Neural cell (in vitro differentiated cells): ENCODE measurements at regions not wholly inside any gene's neighbourhood (a gene's known extent, or its start where the extent isn't known, plus 50 kb on each side); places are given as distances from the start of the nearest gene placed in this dataset.

Experiments
- H2AFZ ChIP-seq: fragments of 200-600, 300-800 bp; sonication (generic), shearing (Covaris generic); 2 replicates; pipeline ENCODE4 v1.6.0; 2014; ENCODE audit warnings: low read depth, mild to moderate bottlenecking, antibody characterized with exemption, low read length, moderate library complexity
- H3F3A ChIP-seq: fragments of 200-600 bp; shearing (Covaris generic); 2 replicates; pipeline ENCODE4 v1.6.1; 2016; ENCODE audit warnings: mild to moderate bottlenecking, moderate library complexity, mixed read lengths, antibody characterized with exemption, low read length; ENCODE audit not compliant: insufficient read depth, poor library complexity, severe bottlenecking
- H3K27ac ChIP-seq: fragments of 200-600, 300-800 bp; sonication (generic), shearing (Covaris generic); 2 replicates; pipeline ENCODE4 v1.5.1; 2014; ENCODE audit warnings: mild to moderate bottlenecking, low read length, moderate library complexity
- H3K27me3 ChIP-seq: fragments of 300-800, 200-600 bp; sonication (generic), shearing (Covaris generic); 2 replicates; pipeline ENCODE4 v1.6.0; 2014; ENCODE audit warnings: mild to moderate bottlenecking, low read depth, low read length, moderate library complexity; ENCODE audit not compliant: insufficient read depth
- H3K36me3 ChIP-seq: fragments of 300-800, 200-600 bp; sonication (generic), shearing (Covaris generic); 2 replicates; pipeline ENCODE4 v1.5.1; 2014; ENCODE audit warnings: mild to moderate bottlenecking, antibody characterized with exemption, low read length, moderate library complexity; ENCODE audit not compliant: insufficient read depth
- H3K4me2 ChIP-seq: fragments of 300-800, 200-600 bp; sonication (generic), shearing (Covaris generic); 2 replicates; pipeline ENCODE4 v1.6.0; 2014; ENCODE audit warnings: mild to moderate bottlenecking, low read length
- H3K4me3 ChIP-seq: fragments of 300-800, 200-600 bp; sonication (generic), shearing (Covaris generic); 2 replicates; pipeline ENCODE4 v1.5.1; 2014; ENCODE audit warnings: mild to moderate bottlenecking, low read length, moderate library complexity
- H3K79me2 ChIP-seq: fragments of 200-600 bp; shearing (Covaris generic); replicated peaks from 2 replicates; pipeline ENCODE4 v1.6.0; 2014; ENCODE audit warnings: mild to moderate bottlenecking, low read length, moderate library complexity; ENCODE audit not compliant: insufficient read depth
- H3K9ac ChIP-seq: fragments of 300-800, 200-600 bp; sonication (generic), shearing (Covaris generic); 2 replicates; pipeline ENCODE4 v1.6.1; 2016; ENCODE audit warnings: mild to moderate bottlenecking, low read length, mixed read lengths
- H3K9me2 ChIP-seq: fragments of 200-600 bp; shearing (Covaris generic); 2 replicates; pipeline ENCODE4 v1.6.1; 2016; ENCODE audit warnings: mild to moderate bottlenecking, low read length, mixed read lengths; ENCODE audit not compliant: insufficient read depth
- H3K9me3 ChIP-seq: fragments of 200-600, 300-800 bp; sonication (generic), shearing (Covaris generic); 2 replicates; pipeline ENCODE4 v1.6.1; 2016; ENCODE audit warnings: mild to moderate bottlenecking, mixed run types, low read length, moderate library complexity, mixed read lengths
- H4K20me1 ChIP-seq: fragments of 200-600 bp; shearing (Covaris generic); 2 replicates; pipeline ENCODE4 v1.6.1; 2016; ENCODE audit warnings: mild to moderate bottlenecking, mixed run types; ENCODE audit not compliant: insufficient read depth
- CTCF ChIP-seq: fragments of 450-650 bp; IDR thresholded peaks from 2 replicates; pipeline ENCODE4 v1.5.1; 2014; ENCODE audit warnings: antibody characterized with exemption, mild to moderate bottlenecking, moderate library complexity; ENCODE audit not compliant: poor library complexity, severe bottlenecking
- EP300 ChIP-seq: fragments of 450-650 bp; conservative IDR thresholded peaks from 2 replicates; pipeline ENCODE4 v1.6.1; 2014; ENCODE audit warnings: antibody characterized with exemption, mild to moderate bottlenecking, moderate library complexity; ENCODE audit not compliant: poor library complexity, severe bottlenecking
- EZH2 ChIP-seq: fragments of 200-600, 300-800 bp; shearing (Covaris generic), sonication (generic); IDR thresholded peaks from 2 replicates; pipeline ENCODE4 v1.6.1; 2014; ENCODE audit warnings: antibody characterized with exemption, low read length, borderline replicate concordance, mild to moderate bottlenecking; ENCODE audit not compliant: insufficient read depth, poor library complexity, severe bottlenecking
- MXI1 ChIP-seq: fragments of 450-650 bp; conservative IDR thresholded peaks from 2 replicates; pipeline ENCODE4 v1.6.1; 2014; ENCODE audit warnings: antibody characterized with exemption, mild to moderate bottlenecking; ENCODE audit not compliant: poor library complexity, severe bottlenecking
- POLR2AphosphoS5 ChIP-seq: IDR thresholded peaks from 2 replicates; pipeline ENCODE4 v1.6.1; 2012
- RAD21 ChIP-seq: fragments of 450-650 bp; conservative IDR thresholded peaks from 2 replicates; pipeline ENCODE4 v1.6.1; 2014; ENCODE audit warnings: antibody characterized with exemption, mild to moderate bottlenecking, moderate library complexity
- SMC3 ChIP-seq: fragments of 450-650 bp; conservative IDR thresholded peaks from 2 replicates; pipeline ENCODE4 v1.6.1; 2014; ENCODE audit warnings: antibody characterized with exemption, mild to moderate bottlenecking, moderate library complexity; ENCODE audit not compliant: poor library complexity
- TAF1 ChIP-seq: IDR thresholded peaks from 2 replicates; pipeline ENCODE4 v1.6.1; 2012; ENCODE audit warnings: low read depth
- TF ChIP-seq, protein P1 (sequence below): IDR thresholded peaks from 2 replicates; pipeline ENCODE4 v1.6.1; 2012; ENCODE audit warnings: borderline replicate concordance

GRCh38 chr4:31022702-31023101 lies 302.5 kb downstream of the PCDH7 start:
- Histone ChIP-seq H3K9me3 (no peaks in the 10 kb centered on the region), H3K9ac (no peak overlapping the region), H3K79me2 (no peaks in the 10 kb centered on the region), H2AFZ (no peak overlapping the region), H3K36me3 (no peaks in the 10 kb centered on the region), H3K27ac (no peak overlapping the region), H4K20me1 (no peaks in the 10 kb centered on the region), H3K4me3 (no peak overlapping the region), H3K27me3 (no peaks in the 10 kb centered on the region), H3K9me2 (no peaks in the 10 kb centered on the region), H3K4me2 (no peak overlapping the region), H3F3A (no peaks in the 10 kb centered on the region)
- TF ChIP-seq EZH2 (no peak), RAD21 (no peak), CTCF (no peak), POLR2AphosphoS5 (no peak), SMC3 (no peak), EP300 (no peak), TAF1 (no peak), MXI1 (no peak)
- TF ChIP-seq, protein P1, sequence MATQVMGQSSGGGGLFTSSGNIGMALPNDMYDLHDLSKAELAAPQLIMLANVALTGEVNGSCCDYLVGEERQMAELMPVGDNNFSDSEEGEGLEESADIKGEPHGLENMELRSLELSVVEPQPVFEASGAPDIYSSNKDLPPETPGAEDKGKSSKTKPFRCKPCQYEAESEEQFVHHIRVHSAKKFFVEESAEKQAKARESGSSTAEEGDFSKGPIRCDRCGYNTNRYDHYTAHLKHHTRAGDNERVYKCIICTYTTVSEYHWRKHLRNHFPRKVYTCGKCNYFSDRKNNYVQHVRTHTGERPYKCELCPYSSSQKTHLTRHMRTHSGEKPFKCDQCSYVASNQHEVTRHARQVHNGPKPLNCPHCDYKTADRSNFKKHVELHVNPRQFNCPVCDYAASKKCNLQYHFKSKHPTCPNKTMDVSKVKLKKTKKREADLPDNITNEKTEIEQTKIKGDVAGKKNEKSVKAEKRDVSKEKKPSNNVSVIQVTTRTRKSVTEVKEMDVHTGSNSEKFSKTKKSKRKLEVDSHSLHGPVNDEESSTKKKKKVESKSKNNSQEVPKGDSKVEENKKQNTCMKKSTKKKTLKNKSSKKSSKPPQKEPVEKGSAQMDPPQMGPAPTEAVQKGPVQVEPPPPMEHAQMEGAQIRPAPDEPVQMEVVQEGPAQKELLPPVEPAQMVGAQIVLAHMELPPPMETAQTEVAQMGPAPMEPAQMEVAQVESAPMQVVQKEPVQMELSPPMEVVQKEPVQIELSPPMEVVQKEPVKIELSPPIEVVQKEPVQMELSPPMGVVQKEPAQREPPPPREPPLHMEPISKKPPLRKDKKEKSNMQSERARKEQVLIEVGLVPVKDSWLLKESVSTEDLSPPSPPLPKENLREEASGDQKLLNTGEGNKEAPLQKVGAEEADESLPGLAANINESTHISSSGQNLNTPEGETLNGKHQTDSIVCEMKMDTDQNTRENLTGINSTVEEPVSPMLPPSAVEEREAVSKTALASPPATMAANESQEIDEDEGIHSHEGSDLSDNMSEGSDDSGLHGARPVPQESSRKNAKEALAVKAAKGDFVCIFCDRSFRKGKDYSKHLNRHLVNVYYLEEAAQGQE = no peak

DNA sequence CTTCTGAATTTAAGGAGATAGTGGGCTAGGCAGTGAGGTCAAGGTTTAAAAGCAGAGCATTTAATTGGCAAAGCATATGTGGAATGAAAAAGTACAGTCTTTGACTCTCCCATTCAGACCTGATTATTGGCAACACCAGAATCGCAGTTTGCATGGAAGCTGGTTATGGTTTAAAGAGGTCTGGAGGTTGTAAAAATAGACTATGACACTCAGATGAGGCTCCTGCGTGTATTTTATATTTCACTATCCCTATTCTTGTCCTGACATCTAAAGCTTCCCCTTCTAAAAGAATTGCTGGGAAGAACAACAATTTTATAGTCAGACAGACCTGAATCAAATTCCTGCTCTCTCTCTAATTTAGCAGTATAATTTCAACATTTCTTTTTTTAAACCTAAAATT lies 302.9 kb downstream of the PCDH7 start:
- no peak for TF ChIP-seq POLR2AphosphoS5
- no peak for TF ChIP-seq SMC3
- no peak for TF ChIP-seq RAD21
- no peak for TF ChIP-seq EZH2
- TF ChIP-seq, protein P1 = no peak
- TF ChIP-seq CTCF = no peak
- TF ChIP-seq MXI1 = no peak
- TF ChIP-seq TAF1 = no peak
- no peak for TF ChIP-seq EP300
- no peaks in the 10 kb centered on the region for H3K9me2 ChIP-seq
- H3K27me3 ChIP-seq = no peaks in the 10 kb centered on the region
- H3K9me3 ChIP-seq = no peaks in the 10 kb centered on the region
- no peak overlapping the region for H3K4me3 ChIP-seq
- H3F3A ChIP-seq = no peaks in the 10 kb centered on the region
- H3K36me3 ChIP-seq = no peaks in the 10 kb centered on the region
- no peak overlapping the region for H3K4me2 ChIP-seq
- no peak overlapping the region for H3K9ac ChIP-seq
- no peaks in the 10 kb centered on the region for H4K20me1 ChIP-seq
- H3K79me2 ChIP-seq = no peaks in the 10 kb centered on the region
- H3K27ac ChIP-seq = no peak overlapping the region
- no peak overlapping the region for H2AFZ ChIP-seq
